Fibroblast of lung (primary cell): ENCODE measurements at regions not wholly inside any gene's neighbourhood (a gene's known extent, or its start where the extent isn't known, plus 50 kb on each side); places are given as distances from the start of the nearest gene placed in this dataset.

Experiments used
- DNase-seq, 2 donors: peaks; one replicate each; pipeline versions ENCODE4 v3.0.0 to v3.0.0-alpha.2; 2010; ENCODE audit warnings: low read depth in 2 of 2
- H2AFZ ChIP-seq: 2 replicates; pipeline ENCODE4 v1.5.1; 2012; ENCODE audit warnings: low read length, control low read depth, inconsistent platforms
- H3K27ac ChIP-seq: 2 replicates; pipeline ENCODE4 v1.5.1; 2011; ENCODE audit warnings: low read length, control low read depth; ENCODE audit not compliant: insufficient read depth
- H3K27me3 ChIP-seq: 2 replicates; pipeline ENCODE4 v1.5.1; 2011; ENCODE audit warnings: mild to moderate bottlenecking, low read length; ENCODE audit not compliant: control insufficient read depth, insufficient read depth
- H3K36me3 ChIP-seq: 2 replicates; pipeline ENCODE4 v1.5.1; 2011; ENCODE audit warnings: low read length; ENCODE audit not compliant: control insufficient read depth, insufficient read depth
- H3K4me1 ChIP-seq: 2 replicates; pipeline ENCODE4 v1.5.1; 2011; ENCODE audit warnings: low read length; ENCODE audit not compliant: control insufficient read depth, insufficient read depth; ENCODE audit errors: extremely low read depth
- H3K4me2 ChIP-seq: 2 replicates; pipeline ENCODE4 v1.5.1; 2011; ENCODE audit warnings: low read length, control low read depth; ENCODE audit not compliant: insufficient read depth; ENCODE audit errors: extremely low read depth
- H3K4me3 ChIP-seq, 4 experiments: fragments of 200-600 bp in 1 of 4; sonication (generic) in 1 of 4; replicated peaks in 1 of 4; 2 replicates each; pipeline ENCODE4 v1.5.1; 2011 to 2016; ENCODE audit warnings: low read length in 4 of 4, low read depth in 3 of 4, mild to moderate bottlenecking in 3 of 4, control low read depth in 2 of 4, inconsistent platforms in 1 of 4, mixed read lengths in 1 of 4; ENCODE audit not compliant: insufficient read depth in 1 of 4; ENCODE audit errors: control extremely low read depth in 1 of 4
- H3K79me2 ChIP-seq: 2 replicates; pipeline ENCODE4 v1.5.1; 2012; ENCODE audit warnings: mild to moderate bottlenecking, low read length, inconsistent platforms; ENCODE audit not compliant: control insufficient read depth, insufficient read depth
- H3K9ac ChIP-seq: 2 replicates; pipeline ENCODE4 v1.5.1; 2011; ENCODE audit warnings: mild to moderate bottlenecking, low read length, control low read depth; ENCODE audit not compliant: insufficient read depth
- H3K9me3 ChIP-seq: 2 replicates; pipeline ENCODE4 v1.5.1; 2012; ENCODE audit warnings: low read depth, low read length; ENCODE audit not compliant: control insufficient read depth, insufficient read depth
- H4K20me1 ChIP-seq: 2 replicates; pipeline ENCODE4 v1.5.1; 2011; ENCODE audit warnings: low read length; ENCODE audit not compliant: control insufficient read depth, insufficient read depth; ENCODE audit errors: extremely low read depth
- EZH2 ChIP-seq: IDR thresholded peaks from 2 replicates; pipeline ENCODE4 v1.5.1; 2012; ENCODE audit warnings: low read length, control low read depth, mild to moderate bottlenecking; ENCODE audit errors: missing control alignments
- TF ChIP-seq, protein P1 (sequence below), 2 donors: IDR thresholded peaks in 1 of 2; conservative IDR thresholded peaks in 1 of 2; 1 replicate in 1 of 2; 2 replicates in 1 of 2; pipeline ENCODE4 v1.5.1; 2011 to 2012; ENCODE audit warnings: low read length in 2 of 2, control low read depth in 1 of 2, inconsistent platforms in 1 of 2, low read depth in 1 of 2, mild to moderate bottlenecking in 1 of 2

DNA sequence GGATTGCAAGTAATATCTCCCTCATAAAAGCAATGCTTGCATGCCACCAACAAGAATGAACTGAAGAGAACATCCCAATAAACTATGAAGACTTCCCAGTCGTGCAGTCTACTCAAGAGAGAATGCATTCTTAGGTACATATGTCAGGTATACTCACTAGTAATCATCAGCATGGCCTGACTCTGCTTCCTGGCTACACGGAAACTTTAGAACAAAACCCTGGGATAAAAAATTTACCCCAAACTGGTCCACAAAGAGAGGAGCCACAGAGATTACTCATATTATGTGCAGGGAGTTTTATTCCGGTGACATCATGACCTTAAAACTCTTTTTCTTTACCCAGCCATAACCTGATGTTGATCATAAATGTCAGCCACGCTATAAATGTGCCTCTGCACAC, 57.5 kb upstream of the PAPPA start:
- Histone ChIP-seq H3K36me3 (no peaks in the 10 kb centered on the region), H3K27ac (no peak overlapping the region), H3K27me3 (no peaks in the 10 kb centered on the region), H3K4me1 (peaks cover 3% of the 10 kb centered on the region), H3K4me3 (no peak overlapping the region), H2AFZ (no peak overlapping the region), H4K20me1 (no peaks in the 10 kb centered on the region), H3K9me3 (no peaks in the 10 kb centered on the region), H3K9ac (no peak overlapping the region), H3K79me2 (no peaks in the 10 kb centered on the region), H3K4me2 (no peak overlapping the region)
- TF ChIP-seq, protein P1, sequence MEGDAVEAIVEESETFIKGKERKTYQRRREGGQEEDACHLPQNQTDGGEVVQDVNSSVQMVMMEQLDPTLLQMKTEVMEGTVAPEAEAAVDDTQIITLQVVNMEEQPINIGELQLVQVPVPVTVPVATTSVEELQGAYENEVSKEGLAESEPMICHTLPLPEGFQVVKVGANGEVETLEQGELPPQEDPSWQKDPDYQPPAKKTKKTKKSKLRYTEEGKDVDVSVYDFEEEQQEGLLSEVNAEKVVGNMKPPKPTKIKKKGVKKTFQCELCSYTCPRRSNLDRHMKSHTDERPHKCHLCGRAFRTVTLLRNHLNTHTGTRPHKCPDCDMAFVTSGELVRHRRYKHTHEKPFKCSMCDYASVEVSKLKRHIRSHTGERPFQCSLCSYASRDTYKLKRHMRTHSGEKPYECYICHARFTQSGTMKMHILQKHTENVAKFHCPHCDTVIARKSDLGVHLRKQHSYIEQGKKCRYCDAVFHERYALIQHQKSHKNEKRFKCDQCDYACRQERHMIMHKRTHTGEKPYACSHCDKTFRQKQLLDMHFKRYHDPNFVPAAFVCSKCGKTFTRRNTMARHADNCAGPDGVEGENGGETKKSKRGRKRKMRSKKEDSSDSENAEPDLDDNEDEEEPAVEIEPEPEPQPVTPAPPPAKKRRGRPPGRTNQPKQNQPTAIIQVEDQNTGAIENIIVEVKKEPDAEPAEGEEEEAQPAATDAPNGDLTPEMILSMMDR (conservative IDR thresholded peaks at IDR 0.05 in 1 of 2, IDR thresholded peaks at IDR 0.05 in 1 of 2; ENCODE audit: low read depth in 1 of 2, low read length in 2 of 2): no peak
- no peak for TF ChIP-seq EZH2
- DNase-seq: peak in 1 of 2 donors; percentile 68

DNA sequence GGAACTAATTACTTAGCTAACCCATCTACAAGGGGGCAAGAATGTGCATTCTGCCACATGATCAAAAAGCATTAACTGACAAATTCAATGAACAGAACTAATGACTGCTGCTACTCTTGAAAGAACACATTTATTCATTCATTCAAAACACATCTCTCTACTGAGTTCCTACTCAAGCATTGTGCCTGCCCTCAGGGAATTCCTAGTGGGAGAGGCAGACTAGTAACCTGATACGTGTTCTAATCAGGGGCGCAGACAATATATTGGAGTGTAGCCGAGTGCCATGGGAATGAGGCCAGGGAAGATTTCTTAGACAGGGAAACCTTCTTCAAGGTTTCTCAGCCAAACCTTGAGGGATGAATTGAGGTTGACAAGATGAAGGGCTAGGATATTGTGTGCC, 56.7 kb upstream of the PAPPA start:
- peaks cover 3% of the 10 kb centered on the region for H3K4me1 ChIP-seq
- H3K4me3 ChIP-seq: no peak overlapping the region
- H3K9ac ChIP-seq: no peak overlapping the region
- no peaks in the 10 kb centered on the region for H3K79me2 ChIP-seq
- no peaks in the 10 kb centered on the region for H3K9me3 ChIP-seq
- no peak overlapping the region for H2AFZ ChIP-seq
- DNase-seq: peak in 1 of 2 donors; percentile 10
- H3K36me3 ChIP-seq: no peaks in the 10 kb centered on the region
- no peaks in the 10 kb centered on the region for H4K20me1 ChIP-seq
- H3K27me3 ChIP-seq: no peaks in the 10 kb centered on the region
- no peak overlapping the region for H3K4me2 ChIP-seq
- no peak overlapping the region for H3K27ac ChIP-seq
- no peak for TF ChIP-seq EZH2
- TF ChIP-seq, protein P1 (conservative IDR thresholded peaks at IDR 0.05 in 1 of 2, IDR thresholded peaks at IDR 0.05 in 1 of 2; ENCODE audit: low read depth in 1 of 2, low read length in 2 of 2): no peak

DNA sequence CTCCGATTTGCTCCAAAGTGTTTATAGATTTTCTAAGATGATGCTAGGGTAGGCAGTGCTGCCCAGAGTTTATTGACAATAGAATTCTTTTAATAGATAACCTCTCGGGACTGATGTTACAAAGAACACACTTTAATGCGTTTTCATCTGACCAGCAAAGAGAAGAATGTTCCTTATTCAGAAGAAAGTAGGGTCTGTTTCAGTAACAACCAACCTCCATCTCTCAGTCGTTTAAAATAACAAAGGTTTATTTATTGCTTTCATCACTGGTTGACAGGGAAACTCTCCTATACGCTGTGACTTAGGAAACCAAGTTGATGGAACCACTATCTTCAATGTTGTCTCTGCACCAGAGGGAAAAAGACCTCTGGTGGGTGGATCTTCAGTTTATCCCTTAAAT, 55.1 kb upstream of the PAPPA start:
- no peak overlapping the region for H2AFZ ChIP-seq
- no peak overlapping the region for H3K27ac ChIP-seq
- peaks cover 3% of the 10 kb centered on the region for H3K4me1 ChIP-seq
- H3K36me3 ChIP-seq: no peaks in the 10 kb centered on the region
- no peaks in the 10 kb centered on the region for H3K9me3 ChIP-seq
- no peak for DNase-seq
- H3K4me2 ChIP-seq: no peak overlapping the region
- no peaks in the 10 kb centered on the region for H4K20me1 ChIP-seq
- H3K79me2 ChIP-seq: no peaks in the 10 kb centered on the region
- no peak for TF ChIP-seq EZH2
- TF ChIP-seq, protein P1 (conservative IDR thresholded peaks at IDR 0.05 in 1 of 2, IDR thresholded peaks at IDR 0.05 in 1 of 2; ENCODE audit: low read depth in 1 of 2, low read length in 2 of 2): no peak
- H3K4me3 ChIP-seq: no peak overlapping the region
- H3K27me3 ChIP-seq: no peaks in the 10 kb centered on the region
- no peak overlapping the region for H3K9ac ChIP-seq
